Epithelial cell of proximal tubule (primary cell): ENCODE measurements at regions not wholly inside any gene's neighbourhood (a gene's known extent, or its start where the extent isn't known, plus 50 kb on each side); places are given as distances from the start of the nearest gene placed in this dataset.
A peak's percentile ranks its signal among the peaks of the same experiment; 100 is the strongest.

Source experiments
- DNase-seq: peaks from one replicate; pipeline ENCODE4 v3.0.0-alpha.2; 2011; ENCODE audit warnings: low read depth
- H3K4me3 ChIP-seq: 2 replicates; pipeline ENCODE4 v1.5.1; 2011; ENCODE audit warnings: low read depth, mild to moderate bottlenecking, low read length
- CTCF ChIP-seq: conservative IDR thresholded peaks from 2 replicates; pipeline ENCODE4 v1.5.1; 2012; ENCODE audit warnings: low read depth, mild to moderate bottlenecking, low read length

DNA sequence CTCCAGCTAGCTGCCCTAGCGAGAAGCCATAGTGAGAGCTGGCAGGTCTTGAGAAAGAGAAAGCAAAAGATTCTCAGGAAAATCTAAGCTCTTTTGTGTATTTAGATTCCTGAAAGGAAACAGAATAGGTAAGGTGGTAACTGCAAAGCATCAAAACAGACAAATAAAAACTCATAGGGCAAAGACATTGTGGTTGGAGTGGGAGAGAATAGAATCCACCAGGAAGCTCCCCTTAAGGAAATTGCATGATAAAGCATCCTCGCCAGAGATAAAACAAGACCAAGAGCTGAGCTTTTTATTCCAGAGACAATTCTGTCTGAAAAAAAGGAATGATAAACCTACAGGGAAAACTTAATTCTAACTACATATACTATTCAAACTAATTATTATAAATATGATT lies 232.6 kb downstream of the SI start:
- no peak overlapping the region for H3K4me3 ChIP-seq
- no peak for DNase-seq
- no peak for TF ChIP-seq CTCF

DNA sequence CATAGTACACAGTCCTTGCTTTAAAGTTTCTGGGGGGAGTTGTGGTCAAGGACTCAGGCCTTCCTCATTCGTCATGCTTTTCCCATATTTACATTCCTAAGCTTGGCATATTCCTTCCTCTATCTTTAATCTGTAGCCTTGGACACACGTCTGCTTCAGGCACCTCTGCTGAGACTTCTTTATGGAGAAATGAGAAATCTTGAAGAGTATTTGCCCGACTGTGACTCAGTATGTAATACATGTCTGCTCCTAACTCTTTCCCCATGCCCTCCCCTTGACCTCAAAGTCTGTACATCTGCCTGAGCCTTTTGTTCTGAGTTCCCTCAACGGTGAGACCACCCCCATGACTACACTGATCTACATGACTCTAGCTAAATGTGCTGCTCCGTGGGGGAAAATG lies 246.1 kb downstream of the SI start:
- no peak for DNase-seq
- no peak for TF ChIP-seq CTCF
- no peak overlapping the region for H3K4me3 ChIP-seq

GRCh38 chr3:164818318-164818717 lies 260.0 kb downstream of the SI start:
- no peak for TF ChIP-seq CTCF
- no peak for DNase-seq
- no peak overlapping the region for H3K4me3 ChIP-seq

DNA sequence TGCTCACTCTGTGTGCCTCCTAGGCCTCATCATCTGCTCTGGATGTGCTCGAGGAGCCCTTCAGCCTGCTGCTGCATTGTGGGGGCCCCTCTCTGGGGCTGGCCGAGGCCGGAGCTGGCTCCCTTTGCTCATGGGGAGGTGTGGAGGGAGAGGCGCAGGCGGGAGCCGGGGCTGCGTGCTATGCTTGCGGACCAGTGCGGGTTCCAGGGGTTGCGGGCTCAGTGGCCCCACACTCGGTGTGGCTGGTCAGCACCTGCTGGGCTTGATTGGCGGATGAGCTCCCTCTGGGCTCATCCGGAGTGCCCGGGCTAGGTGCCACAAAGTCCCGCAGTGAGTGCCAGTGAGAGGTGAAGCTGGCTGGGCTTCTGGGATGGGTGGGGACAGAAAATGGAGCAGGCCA lies 264.2 kb downstream of the SI start:
- no peak overlapping the region for H3K4me3 ChIP-seq
- no peak for TF ChIP-seq CTCF
- DNase-seq = no peak

GRCh38 chr3:164812042-164812441 lies 266.3 kb downstream of the SI start:
- no peak overlapping the region for H3K4me3 ChIP-seq
- DNase-seq = no peak
- TF ChIP-seq CTCF = no peak

- no peak overlapping the region for H3K4me3 ChIP-seq
- DNase-seq = no peak
- peak; percentile 44 for TF ChIP-seq CTCF
These were observed 272.1 kb downstream of the SI start for GRCh38 chr3:164806188-164806587.

DNA sequence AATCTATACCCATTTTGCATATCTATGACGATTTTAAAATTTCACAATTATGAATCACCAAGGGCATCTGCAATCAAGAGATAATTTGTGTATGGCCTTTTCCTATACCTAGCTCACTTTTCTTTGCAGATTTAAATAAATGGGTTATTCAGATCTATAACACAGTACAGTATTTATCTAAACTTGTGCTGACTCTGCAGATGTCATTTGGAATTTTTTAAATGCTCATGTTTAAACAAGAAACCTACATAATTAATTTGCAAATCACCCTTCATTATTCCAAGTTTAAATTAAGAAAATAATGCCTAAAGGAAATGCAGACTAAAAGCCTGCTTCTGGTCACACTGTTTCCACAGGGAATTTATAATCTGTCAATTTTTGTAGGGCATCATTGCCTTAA lies 284.2 kb downstream of the SI start:
- no peak for DNase-seq
- TF ChIP-seq CTCF = no peak
- H3K4me3 ChIP-seq = no peak overlapping the region
